VCaP (cell line): ENCODE measurements at regions not wholly inside any gene's neighbourhood (a gene's known extent, or its start where the extent isn't known, plus 50 kb on each side); places are given as distances from the start of the nearest gene placed in this dataset.

Experiments
- H3K27ac ChIP-seq: fragments of 450-650 bp; 2 replicates; pipeline ENCODE4 v1.5.1; 2017
- CTCF ChIP-seq: fragments of 450-650 bp; conservative IDR thresholded peaks from 2 replicates; pipeline ENCODE4 v1.5.1; 2017; ENCODE audit warnings: mild to moderate bottlenecking, moderate library complexity

- H3K27ac ChIP-seq: no peak overlapping the region
- no peak for TF ChIP-seq CTCF
Measured at GRCh38 chr5:154535535-154535934, 57.5 kb upstream of the HAND1 start.

- no peak for TF ChIP-seq CTCF
- no peak overlapping the region for H3K27ac ChIP-seq
Measured at GRCh38 chr5:154534457-154535050, 56.5 kb upstream of the HAND1 start.

- no peak overlapping the region for H3K27ac ChIP-seq
- TF ChIP-seq CTCF: no peak
Measured at GRCh38 chr5:154529282-154529681, 51.3 kb upstream of the HAND1 start.

GRCh38 chr5:154528005-154528594 is 50.1 kb upstream of the HAND1 start:
- TF ChIP-seq CTCF: no peak
- H3K27ac ChIP-seq: no peak overlapping the region
